BJ (cell line): ENCODE measurements at regions not wholly inside any gene's neighbourhood (a gene's known extent, or its start where the extent isn't known, plus 50 kb on each side); places are given as distances from the start of the nearest gene placed in this dataset.

Experiments used
- CTCF ChIA-PET: fragments of 350-600 bp; formaldehyde crosslinking; extraction: SDS; loops from one replicate; lab custom pipeline; 2021; ENCODE audit warnings: antibody characterized with exemption, inconsistent platforms; lab: Yijun Ruan, JAX
- POLR2A ChIA-PET: fragments of 300-600 bp; sonication (Branson Sonifier 250); formaldehyde crosslinking; extraction: SDS; loops from one replicate; lab custom pipeline; 2021; ENCODE audit warnings: antibody characterized with exemption; lab: Charles Lee
- DNase-seq: peaks from one replicate; pipeline ENCODE4 v3.0.0-alpha.2; 2011; ENCODE audit warnings: low read depth
- H3K27me3 ChIP-seq: 2 replicates; pipeline ENCODE4 v1.6.0; 2011; ENCODE audit warnings: low read length; ENCODE audit not compliant: control insufficient read depth, insufficient read depth
- H3K36me3 ChIP-seq: 2 replicates; pipeline ENCODE4 v1.5.1; 2011; ENCODE audit warnings: low read length; ENCODE audit not compliant: control insufficient read depth, insufficient read depth
- H3K4me3 ChIP-seq: 2 replicates; pipeline ENCODE4 v1.5.1; 2011; ENCODE audit warnings: low read depth, mild to moderate bottlenecking, control low read depth, low read length
- TF ChIP-seq, protein P1 (sequence below): IDR thresholded peaks from 2 replicates; pipeline ENCODE4 v1.5.1; 2011; ENCODE audit warnings: low read depth, mild to moderate bottlenecking, control low read depth, inconsistent platforms, low read length, moderate library complexity; ENCODE audit not compliant: insufficient read depth

DNA sequence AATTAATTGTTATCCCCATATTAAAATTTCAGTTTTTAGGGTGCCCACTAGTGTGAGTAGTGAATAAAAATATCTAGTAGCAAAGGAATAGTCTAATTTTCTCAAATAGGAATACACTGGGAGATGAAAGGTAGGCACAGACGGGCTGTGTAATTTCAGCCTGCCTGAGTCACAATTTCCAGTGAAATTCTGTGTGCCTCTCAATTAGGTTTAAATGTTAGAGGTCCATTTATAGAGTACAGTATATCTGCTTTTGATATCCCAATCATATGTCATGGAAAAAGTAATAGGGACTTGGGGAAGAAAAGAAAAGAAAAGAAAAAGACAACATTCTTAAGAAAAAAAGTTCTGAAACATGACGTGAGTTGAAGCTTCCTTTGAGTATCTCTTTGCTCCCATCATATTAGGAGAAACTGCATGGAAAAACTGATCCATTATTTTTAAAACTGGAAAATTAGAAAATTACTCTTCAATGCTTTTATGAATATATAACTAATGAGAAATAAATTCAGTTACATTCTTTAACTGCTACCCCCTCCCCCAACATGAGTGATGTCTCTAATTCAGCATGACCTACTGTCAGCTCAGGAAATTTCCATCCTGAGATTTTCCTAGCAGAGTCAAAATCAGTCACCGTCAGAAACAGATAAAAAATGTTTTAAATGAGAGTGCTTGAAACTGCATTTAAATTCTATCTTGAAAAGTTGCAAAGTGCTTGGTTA, 473.8 kb upstream of the HSF2 start:
- POLR2A ChIA-PET = no interaction called here
- no peak overlapping the region for H3K4me3 ChIP-seq
- H3K27me3 ChIP-seq = no peaks in the 10 kb centered on the region
- CTCF ChIA-PET = no interaction called here
- DNase-seq = no peak
- no peaks in the 10 kb centered on the region for H3K36me3 ChIP-seq
- TF ChIP-seq, protein P1, sequence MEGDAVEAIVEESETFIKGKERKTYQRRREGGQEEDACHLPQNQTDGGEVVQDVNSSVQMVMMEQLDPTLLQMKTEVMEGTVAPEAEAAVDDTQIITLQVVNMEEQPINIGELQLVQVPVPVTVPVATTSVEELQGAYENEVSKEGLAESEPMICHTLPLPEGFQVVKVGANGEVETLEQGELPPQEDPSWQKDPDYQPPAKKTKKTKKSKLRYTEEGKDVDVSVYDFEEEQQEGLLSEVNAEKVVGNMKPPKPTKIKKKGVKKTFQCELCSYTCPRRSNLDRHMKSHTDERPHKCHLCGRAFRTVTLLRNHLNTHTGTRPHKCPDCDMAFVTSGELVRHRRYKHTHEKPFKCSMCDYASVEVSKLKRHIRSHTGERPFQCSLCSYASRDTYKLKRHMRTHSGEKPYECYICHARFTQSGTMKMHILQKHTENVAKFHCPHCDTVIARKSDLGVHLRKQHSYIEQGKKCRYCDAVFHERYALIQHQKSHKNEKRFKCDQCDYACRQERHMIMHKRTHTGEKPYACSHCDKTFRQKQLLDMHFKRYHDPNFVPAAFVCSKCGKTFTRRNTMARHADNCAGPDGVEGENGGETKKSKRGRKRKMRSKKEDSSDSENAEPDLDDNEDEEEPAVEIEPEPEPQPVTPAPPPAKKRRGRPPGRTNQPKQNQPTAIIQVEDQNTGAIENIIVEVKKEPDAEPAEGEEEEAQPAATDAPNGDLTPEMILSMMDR = no peak

DNA sequence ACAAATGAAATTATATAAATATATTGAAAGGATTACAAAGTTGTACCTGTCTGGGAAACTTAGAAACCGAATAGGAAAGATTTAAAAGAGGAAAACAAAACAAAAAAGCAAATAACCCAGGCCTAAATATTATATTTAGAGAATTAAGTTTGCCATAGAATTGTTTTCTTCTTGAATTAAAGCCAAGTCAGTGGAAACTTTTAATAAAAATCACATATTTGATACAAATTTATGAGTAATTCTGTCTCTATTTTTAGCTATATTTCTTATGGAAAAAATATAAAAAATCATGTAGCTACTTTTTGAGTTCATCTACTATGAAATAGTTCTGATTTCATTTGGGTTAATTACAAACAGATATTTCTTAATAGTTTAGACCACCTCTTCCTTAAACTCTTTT, 470.2 kb upstream of the HSF2 start:
- ChIA-PET POLR2A (no interaction called here), CTCF (no interaction called here)
- no peaks in the 10 kb centered on the region for H3K27me3 ChIP-seq
- TF ChIP-seq, protein P1 = no peak
- H3K36me3 ChIP-seq = no peaks in the 10 kb centered on the region
- H3K4me3 ChIP-seq = no peak overlapping the region
- no peak for DNase-seq

DNA sequence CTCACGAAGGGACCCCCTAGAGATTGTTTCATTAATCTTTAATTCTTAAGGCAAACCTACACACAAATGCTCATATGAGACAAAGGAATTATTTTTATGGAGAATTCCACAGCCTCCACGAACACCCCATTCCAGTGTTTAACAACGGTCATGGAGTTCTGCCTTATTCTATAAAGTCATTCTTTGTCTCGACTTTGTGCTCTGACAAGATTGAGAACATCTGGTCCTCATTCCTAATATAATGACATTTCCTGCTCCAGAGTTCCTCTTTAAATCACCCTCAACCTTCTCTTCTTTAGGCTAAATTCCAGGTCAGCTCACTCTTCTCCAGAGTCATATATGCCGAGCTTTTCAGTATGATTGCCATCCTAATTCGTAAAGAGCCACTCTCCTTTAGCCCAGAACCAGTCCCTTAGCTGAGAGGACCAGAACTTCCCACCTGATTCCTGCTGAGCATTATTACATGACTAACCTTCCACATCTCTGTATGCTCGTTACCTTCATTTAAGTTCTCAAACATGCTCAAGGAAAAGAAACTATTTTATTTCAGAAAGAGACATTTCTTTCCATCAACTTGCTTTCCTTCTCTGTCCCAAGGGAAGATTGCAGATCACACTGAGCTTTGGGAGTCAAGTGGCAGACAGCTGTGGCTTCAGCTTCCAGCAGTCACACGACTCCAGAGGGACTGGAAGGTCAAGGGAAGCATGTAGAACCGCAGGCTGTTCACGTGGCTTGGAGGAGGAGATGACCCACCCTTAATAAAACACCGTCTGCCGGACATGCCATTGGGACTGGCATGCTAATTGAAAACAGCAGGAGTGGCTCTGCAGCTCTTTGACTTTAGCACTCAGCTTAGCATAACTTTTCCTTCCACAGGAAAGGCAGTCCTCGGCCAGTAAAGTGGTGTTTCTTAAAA, 467.1 kb upstream of the HSF2 start:
- POLR2A ChIA-PET = interaction anchor here (0.9 kb wide), 1 partner anchor 82 kb away, joined by 3 read pairs; no protein-coding TSS in a partner anchor
- H3K36me3 ChIP-seq = no peaks in the 10 kb centered on the region
- H3K27me3 ChIP-seq = no peaks in the 10 kb centered on the region
- peak overlapping the region; percentile 5; the same call in 1 of the 2 replicates for H3K4me3 ChIP-seq
- DNase-seq = peak; percentile 97
- CTCF ChIA-PET = interaction anchor here (0.9 to 1.3 kb wide), 4 partner anchors 10 to 82 kb away, joined by 3 read pairs; no protein-coding TSS in a partner anchor
- TF ChIP-seq, protein P1 = no peak

DNA sequence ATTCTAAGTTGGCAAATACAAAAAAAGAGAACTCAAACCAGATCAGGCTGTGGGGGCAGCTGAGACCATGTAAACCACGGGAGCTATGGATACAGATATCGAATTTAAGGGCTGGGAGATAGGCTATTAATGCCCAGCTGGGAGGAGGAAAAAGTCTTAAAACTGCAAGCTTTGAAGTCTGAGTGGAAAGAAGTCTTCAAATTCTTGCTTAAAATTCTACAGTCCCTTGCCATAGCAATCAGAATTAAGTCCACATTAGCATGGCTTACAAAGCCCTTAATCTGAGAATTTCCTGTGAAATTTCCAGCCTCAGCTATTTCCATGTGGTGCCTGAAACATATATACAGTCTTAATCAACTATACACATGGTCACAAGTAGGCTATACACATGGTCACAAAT, 465.0 kb upstream of the HSF2 start:
- no peaks in the 10 kb centered on the region for H3K27me3 ChIP-seq
- ChIA-PET POLR2A (interaction anchor here (0.5 to 0.6 kb wide), 2 partner anchors 99 to 429 kb away, joined by 3 to 7 read pairs; no protein-coding TSS in a partner anchor), CTCF (no interaction called here)
- TF ChIP-seq, protein P1 = no peak
- H3K4me3 ChIP-seq = no peak overlapping the region
- H3K36me3 ChIP-seq = no peaks in the 10 kb centered on the region
- DNase-seq = no peak

DNA sequence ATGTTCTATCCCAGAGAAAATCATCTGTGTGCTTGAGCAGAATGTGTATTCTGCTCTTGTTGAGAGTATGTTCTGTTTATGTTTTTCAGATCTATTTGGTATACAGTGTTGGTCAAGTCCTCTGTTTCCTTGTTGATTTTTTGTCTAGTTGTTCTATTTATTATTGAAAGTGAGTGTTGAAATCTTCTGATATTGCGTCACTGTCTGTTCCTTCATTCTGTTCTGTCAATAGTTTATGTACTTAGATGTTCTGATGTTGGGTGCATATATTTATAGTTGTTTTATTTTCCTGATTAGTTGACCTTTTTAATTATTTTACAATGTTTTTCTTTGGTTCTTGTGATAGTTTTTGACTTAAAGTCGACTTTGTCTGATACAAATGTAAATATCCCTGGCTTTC, 458.7 kb upstream of the HSF2 start:
- no peak for DNase-seq
- H3K4me3 ChIP-seq = no peak overlapping the region
- ChIA-PET POLR2A (no interaction called here), CTCF (no interaction called here)
- TF ChIP-seq, protein P1 = no peak
- H3K36me3 ChIP-seq = no peaks in the 10 kb centered on the region
- no peaks in the 10 kb centered on the region for H3K27me3 ChIP-seq
